HG03460 (cell line): ENCODE measurements at regions not wholly inside any gene's neighbourhood (a gene's known extent, or its start where the extent isn't known, plus 50 kb on each side); places are given as distances from the start of the nearest gene placed in this dataset.

Experiments
- ATAC-seq: cut with Tn5 transposase; IDR thresholded peaks from one replicate; pipeline ENCODE4 v1.9.1; 2021; ENCODE audit not compliant: unreplicated experiment

DNA sequence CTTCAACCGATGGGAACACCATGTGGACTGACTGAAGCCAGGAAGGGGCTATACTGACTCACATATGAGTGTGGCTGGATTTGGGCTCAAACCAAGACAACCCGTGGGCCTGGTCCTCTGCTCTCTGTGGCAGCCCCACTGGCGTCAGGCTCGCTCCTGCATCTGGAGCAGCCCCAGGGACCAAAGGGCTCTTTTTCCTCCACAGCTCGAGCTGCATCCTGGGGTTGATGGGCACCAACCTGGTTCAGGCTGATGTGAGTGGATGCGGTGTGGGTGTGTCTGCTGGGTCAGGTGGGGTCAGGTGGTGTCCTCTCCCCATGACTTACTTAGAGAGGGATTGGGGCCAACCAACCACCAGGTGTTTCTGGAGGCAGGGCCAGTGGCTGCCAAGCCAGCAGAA, 303.0 kb upstream of the AJAP1 start:
- ATAC-seq, result no peak

DNA sequence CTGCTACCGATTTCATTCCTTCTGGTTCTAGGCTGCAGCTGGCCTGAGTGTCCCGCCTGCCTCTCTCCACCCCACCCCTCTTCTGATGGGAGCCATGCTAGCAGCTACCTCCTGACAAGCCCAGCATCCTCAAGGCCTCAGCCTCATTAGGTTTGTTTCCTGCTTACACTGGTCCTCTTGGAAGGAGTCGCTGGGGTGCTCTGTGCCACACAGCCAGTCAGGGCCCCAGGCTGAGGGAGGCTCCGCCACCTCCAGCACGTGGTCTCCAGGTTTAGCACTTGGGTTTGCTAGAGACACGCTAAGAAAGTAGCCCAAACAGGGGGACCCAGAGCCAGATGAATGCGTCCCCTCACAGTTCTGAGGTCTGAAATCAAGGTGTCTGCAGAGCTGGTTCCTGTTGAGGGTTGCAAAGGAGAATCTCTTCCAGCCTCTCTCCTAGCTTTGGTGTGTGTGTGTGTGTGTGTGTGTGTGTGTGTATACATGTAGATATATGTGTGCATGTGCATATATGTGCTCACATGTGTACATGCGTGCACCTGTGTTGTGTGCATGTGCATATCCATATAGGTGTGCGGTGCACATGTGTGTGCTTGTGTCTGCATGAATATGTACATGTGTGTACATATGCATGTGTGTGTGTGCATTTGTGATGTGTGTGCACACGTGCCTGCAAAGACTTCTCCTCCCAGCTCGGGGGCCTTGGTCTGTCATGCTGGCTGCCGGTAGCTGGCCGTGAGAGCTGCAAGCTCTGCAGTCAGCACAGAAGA, 301.1 kb upstream of the AJAP1 start:
- no peak for ATAC-seq

DNA sequence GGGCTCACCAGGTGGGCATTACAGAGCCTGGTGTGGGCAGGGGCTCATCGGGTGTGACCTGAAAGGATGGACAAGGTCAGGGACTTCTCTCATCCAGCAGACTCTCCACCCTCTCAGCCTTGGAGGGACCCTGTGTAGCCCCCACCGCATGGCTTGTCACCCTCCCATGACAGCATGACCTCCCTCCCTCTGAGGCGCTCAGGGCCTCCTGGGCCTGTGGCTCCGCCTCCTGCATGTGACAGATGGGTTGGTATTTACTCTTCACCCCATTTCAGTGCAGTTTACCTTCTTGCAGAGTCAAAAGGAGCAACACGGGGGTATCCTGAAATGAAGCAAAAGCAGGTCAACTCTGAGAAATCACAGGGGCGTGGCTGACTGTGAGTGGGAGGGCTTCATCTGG, 298.6 kb upstream of the AJAP1 start:
- ATAC-seq, result no peak

DNA sequence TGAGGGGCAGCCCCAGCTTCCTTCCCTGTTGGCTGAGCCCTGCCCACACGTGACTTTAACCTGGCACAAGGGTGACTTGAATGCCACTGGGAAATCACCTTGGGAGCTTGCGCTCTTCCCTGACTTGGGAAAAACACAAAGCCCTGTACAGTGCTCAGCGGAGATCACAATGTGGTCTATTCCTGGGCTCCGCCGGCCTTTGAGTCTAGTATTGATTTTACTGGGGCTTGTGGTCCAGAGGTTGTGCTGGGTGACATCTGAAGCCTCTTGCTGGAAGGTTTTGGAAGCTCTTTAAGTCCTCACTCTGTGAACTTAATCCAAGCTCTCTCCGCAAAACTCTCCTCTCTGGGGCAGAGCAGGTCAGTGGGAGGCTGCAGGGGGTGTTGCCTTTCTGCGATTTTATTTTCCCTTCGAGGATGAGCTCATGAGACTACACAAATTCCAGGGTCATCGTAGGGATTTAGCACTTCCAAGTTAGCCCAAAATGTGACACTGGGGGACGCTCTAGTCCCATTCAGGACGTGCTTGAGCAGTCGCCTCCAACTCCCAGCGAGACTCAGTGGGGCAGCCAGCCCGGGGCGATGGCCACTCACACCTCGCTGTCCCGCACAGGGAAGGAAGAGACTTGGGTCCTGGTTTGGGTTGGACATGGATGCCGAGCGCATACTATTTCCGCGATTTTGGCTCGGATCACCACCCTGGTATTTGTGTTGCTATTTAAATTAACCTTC, 291.9 kb upstream of the AJAP1 start:
- ATAC-seq, result no peak

DNA sequence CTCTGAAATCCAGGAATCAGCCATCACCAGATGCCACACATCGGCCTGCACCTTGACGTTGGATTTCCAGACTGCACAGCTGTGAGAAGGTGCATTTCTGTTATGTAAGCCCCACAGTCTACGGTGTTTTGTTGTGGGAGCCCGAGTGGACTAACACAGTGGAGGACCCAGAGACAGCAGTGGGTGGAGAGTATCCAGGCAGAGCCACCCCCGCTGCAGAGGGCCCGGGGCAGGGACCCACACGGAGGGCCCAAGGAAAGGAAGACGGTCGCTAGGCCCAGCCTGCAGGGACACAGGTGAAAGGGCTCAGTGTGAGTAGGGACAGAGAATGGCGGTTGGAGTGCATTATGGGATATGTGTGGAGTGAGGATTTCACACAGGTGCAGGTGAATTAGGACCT, 288.3 kb upstream of the AJAP1 start:
- no peak for ATAC-seq

DNA sequence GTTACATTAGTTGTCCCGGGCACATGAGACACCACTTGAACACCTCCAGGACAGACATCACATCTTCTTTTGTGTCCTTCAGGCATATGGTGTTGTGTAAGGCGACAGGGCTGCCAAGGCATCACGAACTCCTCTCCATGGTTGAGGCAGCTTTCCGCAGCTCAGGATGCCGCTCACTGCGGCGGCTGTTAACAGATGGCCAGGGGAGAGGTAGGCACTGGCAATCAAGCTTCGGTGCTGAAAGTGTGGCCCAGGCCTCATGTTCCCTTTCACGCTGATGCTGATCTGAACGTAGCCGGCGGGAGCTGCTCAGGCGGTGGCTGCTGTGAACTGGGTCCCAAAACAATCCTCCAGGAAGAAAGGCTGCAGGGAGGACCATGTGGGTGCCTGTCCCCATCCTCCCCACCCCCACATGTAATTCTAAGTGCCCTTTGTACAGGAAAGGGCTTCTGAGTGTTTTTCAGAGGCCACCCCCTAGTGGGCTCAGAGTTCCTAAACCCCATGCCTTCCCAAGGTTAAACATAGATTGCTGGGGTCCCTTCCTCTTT, 287.1 kb upstream of the AJAP1 start:
- ATAC-seq, result no peak

DNA sequence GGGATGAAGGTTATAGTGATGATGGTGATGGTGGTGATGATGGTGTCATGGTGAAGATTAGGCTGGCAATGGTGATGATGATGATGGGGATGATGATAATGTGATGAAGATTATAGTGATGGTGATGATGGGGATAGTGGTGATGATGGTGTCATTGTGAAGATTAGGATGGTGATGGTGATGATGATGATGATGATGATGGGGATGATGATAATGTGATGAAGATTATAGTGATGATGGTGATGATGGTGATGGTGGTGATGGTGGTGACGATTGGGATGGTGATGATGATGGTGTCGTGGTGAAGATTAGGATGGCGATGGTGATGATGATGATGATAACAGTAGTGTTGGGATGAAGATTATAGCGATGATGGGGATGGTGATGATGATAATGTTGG, 285.1 kb upstream of the AJAP1 start:
- no peak for ATAC-seq

DNA sequence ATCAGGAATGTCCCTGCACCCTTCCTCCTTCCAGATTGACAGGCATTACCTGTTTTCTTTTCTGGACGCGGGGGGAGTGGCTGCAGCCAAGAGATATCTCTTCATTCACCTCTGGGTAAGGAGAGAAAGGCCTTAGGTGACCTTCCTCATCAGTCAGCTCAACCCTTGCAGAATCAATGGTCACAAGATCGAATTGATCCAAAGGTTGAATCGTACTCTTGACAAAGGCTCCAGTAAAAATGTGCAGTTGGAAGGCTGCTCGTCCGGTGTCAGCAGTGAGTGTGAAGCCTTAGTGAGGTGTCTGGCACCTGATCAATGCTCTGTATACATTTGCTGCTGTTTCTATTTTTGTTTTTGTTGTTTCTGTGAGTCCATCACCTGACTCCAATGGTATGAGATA, 282.6 kb upstream of the AJAP1 start:
- ATAC-seq, result no peak

DNA sequence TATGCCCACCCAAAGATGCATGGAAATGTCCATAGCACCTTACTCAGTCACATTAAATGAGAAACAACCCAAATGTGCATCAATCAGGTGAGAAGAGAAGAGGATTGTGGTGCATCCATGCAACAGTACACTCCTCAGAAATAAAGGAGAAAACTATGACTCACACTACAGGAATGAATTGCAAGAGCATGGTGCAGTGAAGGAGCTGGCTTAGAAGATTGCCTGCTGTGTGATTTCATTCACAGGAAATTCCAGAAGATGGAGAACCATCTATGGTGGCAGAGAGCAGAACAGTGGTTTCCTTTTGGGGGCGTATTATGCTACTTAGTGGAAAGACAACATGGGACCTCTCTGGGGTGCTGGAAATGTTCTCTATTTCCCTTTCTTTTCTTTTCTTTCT, 278.6 kb upstream of the AJAP1 start:
- no peak for ATAC-seq

DNA sequence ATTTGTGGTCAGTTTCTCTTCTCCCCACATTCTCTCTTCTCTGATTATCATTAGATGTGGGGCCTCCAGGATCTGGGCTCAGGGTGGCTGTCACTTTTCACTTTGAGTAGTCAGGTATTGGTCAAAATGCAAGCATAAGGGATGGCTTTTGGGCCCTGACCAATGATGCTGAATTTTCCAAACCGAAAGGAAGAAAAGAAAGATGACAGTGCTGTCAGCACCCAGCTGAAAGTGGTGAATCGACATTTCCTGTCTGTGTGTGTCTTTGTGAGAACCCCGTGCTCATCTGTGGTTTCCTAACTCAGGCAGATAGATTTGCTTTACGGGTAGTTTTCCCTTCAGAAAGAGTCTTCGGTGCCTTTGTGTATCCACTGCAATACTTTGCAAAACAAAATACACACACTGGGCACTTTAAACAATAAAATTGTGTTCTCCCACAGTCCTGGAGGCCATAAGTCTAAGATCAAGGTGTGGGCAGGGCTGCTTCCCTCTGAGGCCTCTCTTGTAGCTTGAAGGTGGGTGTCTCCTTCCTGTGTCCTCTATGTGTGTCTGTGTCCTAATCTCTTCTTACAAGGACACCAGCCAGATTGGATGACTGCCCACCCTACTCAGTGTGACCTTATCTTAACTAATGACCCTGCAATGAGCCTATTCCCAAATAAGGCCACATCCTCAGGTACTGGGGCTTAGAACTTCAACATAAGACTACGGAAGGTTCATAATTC, 274.8 kb upstream of the AJAP1 start:
- ATAC-seq, result no peak

DNA sequence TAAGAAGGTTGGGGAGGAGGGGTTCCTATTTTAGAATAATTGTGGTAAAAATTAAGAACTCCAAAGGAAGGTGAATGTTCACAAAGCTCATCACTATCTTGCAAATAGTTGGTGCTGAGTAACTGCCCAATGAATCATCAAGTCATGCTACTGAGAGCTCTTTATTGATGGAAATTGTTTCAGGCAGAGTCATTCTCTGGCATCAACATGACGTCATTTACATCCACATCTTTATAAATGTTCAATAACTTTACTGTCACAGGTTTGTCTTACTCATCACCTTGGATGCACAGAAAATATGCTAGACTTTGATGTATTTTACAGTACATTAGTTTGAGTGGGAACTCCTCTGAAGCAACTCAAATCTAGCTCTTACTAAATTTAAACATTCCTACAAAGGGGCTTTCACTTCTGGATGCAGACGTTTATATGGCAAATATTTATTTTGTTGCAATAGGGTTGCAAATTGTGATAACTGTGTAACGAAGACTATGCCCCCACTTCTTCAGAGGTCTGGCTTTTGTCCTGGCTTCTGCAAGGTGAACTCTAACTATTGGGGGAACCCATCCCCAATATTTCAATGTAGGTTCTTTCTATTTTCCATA, 273.7 kb upstream of the AJAP1 start:
- no peak for ATAC-seq

DNA sequence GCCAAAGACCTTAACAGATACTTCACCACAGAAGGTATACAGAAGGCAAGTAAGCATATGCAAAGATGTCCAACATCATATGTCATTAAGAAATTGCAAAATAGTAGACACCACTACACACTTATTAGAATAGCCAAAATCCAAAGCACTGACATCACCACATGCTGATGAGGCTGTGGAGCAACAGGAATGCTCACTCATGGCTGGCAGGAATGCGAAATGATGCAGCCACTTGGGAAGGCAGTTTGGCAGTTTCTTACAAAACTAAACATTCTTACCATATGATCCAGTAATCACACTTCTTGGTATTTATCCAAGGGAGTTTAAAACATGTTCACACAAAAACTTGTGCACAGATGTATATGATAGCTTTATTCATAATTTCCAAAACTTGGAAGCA, 261.2 kb upstream of the AJAP1 start:
- no peak for ATAC-seq

DNA sequence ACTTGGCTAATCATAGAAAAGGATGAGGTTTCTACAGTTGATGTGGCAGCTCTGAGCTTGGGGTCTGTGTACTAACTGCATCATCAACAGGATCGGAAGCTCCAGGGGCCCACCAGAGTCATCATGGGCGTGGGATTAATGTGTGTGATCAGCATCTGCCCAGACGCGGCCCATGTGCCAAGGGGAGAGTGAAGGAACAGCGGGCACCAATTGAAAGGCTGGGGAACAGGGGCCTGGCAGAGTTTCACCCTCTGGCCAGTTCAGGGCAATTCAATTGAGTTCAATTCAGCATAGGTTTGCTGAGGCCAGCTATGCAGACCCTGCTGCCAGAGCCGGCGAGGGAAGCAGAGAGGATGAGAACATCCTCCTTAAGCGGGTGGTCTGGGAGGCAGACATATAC, 260.0 kb upstream of the AJAP1 start:
- no peak for ATAC-seq

DNA sequence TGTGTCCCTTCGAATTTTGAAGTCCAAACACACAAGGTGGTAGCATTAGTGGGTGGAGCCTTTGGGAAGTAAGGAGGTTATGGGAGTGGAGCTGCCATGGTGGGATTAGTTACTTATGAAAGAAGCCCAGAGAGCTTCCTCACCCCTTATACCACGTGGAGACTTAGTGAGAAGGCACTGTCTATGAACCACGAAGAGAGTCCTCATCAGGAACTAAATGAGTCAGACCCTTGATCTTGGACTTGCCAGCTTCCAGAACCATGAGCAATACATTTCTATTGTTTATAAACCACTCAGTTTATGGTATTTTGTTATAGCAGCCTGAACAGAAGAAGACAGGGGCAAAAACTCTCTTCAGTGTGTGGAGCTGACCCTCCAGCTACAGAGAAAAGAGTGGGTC, 259.3 kb upstream of the AJAP1 start:
- no peak for ATAC-seq

DNA sequence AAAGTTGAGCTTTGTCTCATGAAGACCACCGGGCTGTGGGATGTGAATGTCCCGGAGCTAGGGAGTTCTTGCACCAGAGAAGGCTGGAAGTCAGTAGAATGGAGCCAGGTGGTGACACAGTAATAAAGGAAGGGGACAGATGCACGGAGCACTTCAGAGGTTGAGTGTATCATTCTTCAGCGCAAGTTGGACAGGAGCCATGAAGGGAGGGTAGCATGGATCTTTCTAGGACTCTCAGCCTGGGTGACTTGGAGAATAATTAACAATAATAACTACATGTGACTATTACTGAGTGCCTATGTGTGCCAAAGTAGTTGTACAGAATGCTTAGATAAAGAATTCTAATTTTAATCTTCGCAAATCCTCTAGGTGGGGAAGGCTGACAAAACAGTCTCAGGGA, 258.7 kb upstream of the AJAP1 start:
- ATAC-seq, result no peak

DNA sequence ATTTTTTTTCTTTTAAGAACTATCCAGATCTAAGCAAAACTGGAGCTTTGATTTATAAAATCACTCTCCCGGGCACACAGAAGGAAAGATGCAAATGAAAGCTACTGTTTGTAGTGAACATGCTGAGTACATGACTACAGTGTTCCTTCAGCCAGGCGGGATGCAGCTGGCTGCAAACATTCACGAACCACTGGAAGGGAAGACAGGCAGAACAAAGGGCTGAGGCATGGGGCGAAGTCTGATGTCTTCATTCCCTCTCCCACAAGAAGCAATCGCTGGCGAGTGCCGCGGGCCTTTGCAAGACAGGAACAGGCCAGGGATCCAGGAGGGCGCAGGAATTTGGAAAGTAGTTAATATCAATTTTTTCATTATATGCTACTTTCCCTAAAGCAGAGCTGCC, 257.9 kb upstream of the AJAP1 start:
- no peak for ATAC-seq

DNA sequence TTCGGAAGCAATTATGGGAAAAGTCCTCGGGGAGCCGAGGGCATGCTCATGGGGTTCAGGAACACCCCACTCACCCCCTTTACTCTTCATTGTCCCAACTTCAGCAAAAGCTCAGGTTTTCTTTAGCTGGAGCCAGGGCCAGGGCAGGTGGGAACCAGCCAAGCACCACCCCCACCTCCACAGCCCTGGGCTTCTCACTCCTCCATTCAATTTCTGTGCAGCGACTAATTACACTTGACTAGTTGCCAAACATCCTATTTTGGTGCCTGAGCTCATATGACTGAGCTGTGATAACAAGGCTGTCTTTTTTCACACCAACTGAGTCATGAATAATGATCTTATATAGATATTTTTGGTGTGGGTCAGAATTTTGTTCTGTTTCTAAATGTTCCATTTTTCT, 257.2 kb upstream of the AJAP1 start:
- ATAC-seq, result no peak

DNA sequence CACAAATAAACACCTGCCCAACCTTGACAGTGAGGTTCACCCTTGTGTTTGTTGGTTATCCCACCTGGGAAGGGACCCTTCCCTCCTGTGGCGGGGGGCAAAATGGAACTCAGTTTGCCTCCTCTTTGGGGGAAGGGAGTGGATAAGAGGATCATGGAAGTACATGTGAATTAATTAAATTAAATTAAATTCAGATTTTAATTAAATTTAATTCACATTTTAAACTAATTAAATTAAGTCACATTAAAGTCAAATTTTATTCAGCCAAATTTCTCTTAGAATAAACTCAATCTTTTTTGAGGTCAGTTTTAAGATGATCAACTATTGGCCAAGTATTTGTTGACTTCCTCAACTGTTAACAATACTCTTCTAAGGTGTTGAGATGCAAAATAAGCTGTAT, 252.4 kb upstream of the AJAP1 start:
- no peak for ATAC-seq

DNA sequence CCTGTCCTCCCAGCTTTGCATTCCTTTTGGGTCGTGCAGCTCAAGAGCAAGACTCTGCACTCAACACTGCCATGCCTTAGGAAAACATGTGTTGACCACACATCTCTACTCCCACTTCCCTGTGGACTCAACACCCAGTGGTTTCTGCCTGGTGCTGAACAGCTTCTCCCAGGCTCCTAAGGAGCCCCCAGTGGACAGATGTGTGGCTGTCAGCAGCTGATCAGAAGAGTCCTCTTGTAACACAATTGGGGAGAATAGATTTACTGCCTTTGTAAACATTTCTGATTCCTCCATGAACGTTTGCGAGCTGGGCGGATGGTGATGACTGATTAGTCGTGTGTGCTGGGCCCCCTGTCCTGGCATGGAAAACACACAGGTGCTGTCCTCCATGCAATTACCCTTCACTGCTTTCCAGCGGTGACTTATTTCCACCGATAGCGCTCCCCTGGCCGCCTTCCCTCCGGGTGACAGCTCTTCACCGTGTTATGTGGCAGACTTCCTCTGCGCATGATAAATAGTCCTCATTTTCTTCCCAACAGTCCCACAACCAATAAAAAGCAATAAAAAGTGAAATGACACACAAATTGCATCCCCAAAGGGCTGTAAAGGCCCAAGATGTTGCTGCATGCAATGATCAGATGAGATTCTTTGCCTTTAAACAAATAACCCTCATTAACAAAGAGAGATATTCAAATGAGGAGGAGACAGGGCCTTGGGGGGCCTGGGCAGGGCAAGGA, 249.4 kb upstream of the AJAP1 start:
- no peak for ATAC-seq

DNA sequence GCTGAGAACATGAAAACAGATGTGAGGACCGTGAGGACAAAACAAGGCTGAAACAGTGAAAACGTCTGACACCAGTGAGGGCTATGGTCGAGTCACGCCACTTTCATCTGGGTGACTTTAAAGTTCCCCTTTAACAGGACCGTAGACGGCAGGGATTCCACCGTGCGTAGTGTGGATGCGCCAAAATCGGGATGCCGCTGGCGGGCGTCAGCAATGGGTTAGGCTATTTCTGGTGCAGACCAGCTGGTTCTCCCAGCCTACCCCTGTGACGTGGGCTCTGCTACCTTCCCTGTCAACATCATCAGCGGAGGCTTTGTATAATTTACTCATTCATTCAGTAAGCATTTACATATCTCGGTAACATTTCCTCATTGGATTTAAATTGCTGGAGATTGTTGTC, 246.6 kb upstream of the AJAP1 start:
- no peak for ATAC-seq

DNA sequence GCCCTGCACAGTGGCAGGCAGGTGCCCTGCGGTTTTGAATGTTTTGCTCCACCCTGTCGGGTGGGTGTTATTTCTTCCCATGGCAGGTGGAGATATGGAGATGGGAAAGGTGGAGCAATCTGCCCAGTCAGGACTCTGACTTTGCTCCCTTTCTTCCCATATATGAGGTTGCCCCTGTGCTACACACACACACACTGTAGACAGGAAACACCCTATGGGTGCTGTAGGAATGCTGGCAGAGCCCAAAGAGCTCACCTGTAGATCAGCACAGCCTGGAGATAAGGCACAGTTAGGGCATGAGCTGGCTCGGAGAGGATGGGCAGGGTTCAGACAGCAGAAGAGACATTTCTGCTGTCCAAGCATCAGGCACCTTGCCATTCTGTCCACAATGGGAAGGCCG, 246.0 kb upstream of the AJAP1 start:
- ATAC-seq, result no peak
